ENCODE measurements at regions not wholly inside any gene's neighbourhood (a gene's known extent, or its start where the extent isn't known, plus 50 kb on each side); places are given as distances from the start of the nearest gene placed in this dataset.

- no peak for DNase-seq
These were observed 459.7 kb downstream of the GRXCR1 start for GRCh38 chr4:43351970-43352806.

DNA sequence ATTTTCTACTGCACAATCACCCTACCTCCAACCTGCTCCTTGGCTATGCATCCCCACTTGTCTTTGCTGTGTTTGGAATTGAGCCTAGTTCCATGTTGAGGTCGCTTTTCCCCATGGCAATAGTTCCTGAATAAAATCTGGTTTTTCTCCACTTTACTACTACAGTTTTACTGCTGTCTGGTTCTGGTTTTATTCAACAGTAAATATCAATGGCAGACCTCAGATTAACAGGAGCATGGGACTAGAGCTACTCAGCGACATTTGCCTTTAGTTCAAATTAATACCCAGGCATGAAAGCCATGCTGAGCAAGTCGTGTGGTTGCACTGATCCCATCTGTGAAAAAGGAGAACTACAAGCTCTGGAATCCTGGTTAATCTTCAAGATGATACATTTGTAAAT lies 460.3 kb downstream of the GRXCR1 start:
- DNase-seq = no peak

DNA sequence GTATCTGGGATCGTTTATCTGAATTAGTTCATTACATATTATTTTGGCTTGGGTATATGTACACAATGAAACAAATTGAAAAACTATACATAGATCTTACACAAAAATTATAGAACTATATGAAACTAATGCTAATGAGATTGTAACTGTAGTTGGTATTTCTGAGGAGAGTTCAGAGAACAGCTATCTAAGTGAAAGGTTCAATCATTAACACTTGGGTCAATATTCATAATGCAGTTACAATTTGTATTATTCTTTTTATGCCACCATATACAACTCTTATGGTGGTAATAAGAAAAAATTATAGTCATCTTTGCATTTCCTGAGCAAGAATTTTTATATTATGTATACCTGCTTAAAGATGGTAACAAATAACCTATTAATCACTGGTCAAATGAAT lies 461.0 kb downstream of the GRXCR1 start:
- DNase-seq = no peak

GRCh38 chr4:43356786-43357185 lies 464.3 kb downstream of the GRXCR1 start:
- DNase-seq = no peak

DNA sequence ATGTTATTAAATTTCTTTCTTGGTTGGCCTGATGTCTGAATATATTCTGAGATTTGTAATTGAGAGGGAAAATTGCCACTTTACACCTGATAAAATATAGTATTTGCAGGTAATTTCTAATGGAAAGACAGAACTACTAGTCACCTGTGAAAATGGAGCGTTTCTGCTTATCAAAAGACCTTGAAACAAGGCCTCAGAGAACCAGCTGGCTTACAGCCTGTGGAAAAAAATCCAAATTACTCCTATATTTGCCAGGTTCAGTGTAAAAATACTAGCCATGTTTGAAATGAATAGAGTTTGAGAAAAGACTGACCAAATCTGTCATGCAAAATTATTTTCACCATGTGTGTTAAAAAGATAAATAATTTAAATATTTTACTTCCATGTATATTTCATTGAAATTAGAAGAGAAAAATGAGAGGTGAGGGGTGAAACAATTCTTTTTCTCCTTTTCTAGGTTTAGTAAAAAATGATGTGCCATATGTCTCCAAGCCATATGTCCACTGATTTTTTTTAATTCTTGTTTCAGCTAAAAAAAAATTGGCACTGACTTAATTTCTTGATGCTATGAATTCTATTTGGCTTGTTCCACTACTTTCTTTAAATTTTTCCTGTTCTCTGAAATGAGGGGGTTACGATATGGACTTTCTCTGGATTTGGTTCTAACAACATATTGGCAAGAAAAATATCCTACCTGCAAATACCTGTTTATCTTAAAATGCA lies 464.9 kb downstream of the GRXCR1 start:
- no peak for DNase-seq

DNA sequence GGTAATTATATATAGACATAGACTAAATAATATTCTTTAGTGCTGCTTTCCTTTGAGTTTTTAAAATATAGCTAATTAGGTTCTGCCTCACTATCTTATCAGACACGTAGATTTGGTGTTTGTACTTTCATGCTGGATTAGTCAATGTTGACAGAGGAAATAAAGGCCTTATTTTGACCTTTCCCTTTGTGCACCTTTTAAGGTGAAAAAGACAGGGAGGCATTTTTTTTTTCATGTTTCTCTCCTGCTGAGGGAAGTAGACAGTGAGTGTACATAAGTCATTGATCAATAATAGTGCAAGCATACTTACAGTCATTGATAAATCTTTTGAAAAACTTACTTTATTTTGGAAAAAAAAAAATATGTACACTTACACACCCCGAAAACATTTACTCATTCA lies 467.8 kb downstream of the GRXCR1 start:
- DNase-seq = no peak

DNA sequence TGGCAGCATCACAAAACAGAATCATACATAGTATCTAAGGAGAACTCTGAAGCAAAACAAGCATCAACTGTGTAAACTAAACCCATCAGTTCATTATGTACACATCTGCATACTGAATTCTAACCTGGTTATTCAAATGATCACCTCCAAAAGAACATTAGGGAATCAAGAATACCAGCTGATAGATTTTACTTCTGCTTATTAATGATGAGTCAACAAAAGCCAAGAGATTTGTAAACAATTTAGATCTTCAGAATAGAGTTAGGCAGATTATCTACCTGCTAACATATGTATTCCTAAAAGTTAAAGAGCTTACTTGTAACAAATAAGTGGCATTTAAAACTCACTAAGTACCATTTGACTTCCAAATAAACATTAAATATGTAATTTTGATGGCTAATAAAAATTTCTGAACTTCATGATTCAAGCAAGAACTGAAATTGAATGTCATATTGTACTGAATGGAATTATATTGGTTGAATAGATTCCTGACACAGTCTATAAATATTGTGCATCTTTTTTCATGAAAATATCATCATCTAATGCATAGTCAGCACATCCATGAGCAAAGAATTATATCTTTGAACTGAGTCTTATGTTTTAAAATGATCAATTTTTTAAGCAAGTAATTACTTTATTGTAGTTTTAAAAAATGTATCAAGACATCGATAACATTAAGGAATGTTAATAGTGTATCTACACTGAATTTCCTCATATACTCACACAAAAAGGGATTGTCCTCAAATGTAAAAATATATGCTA lies 470.5 kb downstream of the GRXCR1 start:
- DNase-seq = no peak

DNA sequence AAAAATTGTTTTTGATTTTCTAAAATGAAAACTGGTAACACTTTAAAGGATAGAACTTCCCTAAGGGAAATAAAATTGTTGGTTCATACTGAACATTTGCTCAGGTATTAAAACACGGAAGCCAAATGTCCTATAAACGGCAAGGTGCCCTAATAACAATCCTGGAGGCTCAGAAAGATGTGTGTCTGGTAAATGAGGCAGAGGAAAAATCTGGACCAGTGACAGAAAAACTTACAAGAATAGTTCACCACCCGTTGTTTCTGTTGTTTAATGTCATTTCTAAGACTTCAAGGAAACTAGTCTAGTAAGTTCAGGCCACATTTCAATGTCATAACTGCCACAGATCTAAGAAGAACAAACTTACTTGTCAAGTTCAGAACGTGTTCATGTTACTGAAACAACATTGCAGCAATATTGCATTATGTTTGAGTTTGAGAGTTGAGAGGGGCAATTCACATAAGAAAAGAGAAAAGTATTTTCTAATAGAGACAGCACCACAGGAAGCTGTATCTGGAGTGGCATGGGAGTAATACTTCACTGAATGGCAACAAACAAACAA lies 476.6 kb downstream of the GRXCR1 start:
- DNase-seq = no peak

- no peak for DNase-seq
These were observed 480.7 kb downstream of the GRXCR1 start for GRCh38 chr4:43373201-43373600.

DNA sequence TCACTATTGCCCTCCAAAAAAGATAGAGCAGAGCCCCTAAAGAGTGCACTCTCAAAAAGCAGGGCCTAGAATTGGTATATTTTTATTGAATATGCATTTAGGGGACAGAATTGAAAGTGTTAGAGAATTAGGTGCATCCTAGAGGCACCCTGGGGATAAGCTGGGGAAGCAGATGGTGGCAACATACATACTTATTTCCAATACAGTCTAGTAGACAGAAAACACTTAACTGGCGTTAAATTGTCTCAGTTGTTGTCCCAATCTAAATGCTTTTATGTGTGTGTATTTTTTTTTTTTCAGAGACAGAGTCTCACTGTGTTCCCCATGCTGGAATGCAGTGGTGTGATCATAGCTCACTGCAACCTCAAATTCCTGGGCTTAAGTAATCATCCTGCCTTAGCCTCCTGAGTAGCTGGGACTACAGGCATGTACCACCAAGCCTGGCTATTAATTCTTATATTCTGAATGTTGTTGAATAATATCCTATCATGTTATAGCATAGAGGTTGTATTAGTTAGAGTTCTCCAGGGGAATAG lies 481.8 kb downstream of the GRXCR1 start:
- no peak for DNase-seq

GRCh38 chr4:43379016-43379415 lies 486.5 kb downstream of the GRXCR1 start:
- no peak for DNase-seq

GRCh38 chr4:43380093-43380492 lies 487.6 kb downstream of the GRXCR1 start:
- no peak for DNase-seq

DNA sequence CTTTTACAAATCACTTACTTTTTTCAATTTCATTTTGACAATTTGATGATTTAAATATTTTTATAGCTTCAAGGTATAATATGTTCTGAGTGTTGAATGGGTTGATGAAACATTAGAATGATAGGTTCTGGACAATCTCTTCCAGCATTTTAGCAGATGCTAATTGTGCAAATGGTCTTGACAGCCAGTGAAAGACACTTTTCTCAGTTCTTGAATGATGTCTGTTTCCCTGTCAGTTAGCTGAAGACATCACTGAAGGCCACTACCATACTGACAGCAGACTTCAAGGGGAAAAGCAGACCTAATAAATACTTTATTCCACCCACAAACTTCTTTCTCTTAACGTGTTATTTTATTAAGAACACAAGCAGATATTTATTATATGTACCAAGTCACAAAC lies 498.6 kb downstream of the GRXCR1 start:
- no peak for DNase-seq

DNA sequence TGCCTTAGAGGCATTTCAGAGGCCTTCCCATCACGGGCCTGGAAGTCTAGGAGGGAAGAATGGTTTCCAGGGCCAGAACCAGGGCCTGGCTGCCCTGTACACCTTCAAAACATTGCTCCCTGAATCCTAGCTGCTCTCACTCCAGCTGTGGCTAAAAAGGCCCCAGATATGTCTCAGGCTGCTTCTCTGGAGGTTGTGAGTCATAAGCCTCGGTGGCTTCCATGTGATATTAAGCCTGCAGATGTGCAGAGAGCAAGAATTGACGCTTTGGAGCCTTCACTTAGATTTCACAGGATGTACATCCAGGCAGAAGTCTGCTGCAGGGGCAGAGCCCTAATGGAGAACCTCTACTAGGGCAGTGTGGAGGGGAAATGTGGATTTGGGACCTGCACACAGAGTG lies 502.5 kb downstream of the GRXCR1 start:
- DNase-seq = no peak

DNA sequence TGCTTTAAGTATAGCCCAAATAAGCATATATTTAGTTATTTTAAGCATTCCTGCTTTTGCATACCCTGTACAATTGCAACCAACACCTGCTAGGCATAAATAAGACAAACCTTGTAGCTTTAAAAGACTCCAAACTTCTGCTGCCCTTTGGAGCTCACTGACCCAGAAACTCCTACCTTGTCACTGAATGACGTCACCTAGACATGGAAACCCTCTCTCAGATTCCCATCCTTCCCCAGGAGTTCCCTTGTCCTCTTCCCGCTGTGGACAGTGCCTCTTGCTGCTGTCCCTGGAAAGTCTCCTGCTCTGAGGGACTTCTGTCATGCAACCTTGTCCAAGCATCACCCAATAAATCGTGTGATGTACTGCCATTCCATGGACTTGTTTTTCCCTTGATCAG lies 507.2 kb downstream of the GRXCR1 start:
- no peak for DNase-seq

DNA sequence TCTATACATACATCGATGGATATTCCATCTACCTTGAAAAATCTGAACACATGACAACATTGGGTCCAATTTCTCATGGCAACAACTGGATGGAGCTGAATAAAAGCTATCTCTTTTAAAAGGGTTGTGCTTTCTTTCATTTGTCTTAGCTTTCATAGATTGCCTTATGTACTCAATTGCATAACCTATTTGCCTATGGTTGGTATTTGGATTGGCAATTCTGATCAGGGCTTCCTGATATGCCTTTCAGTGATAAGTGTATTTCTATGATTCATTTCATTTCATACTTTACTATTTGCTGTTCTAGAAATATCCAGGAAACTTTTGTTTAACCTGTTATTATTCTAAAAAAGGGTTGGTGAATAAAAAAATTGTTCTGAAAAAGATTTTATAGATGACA lies 509.9 kb downstream of the GRXCR1 start:
- DNase-seq = no peak

- no peak for DNase-seq
These were observed 518.1 kb downstream of the GRXCR1 start for GRCh38 chr4:43410636-43411035.

GRCh38 chr4:43411226-43411625 lies 518.7 kb downstream of the GRXCR1 start:
- no peak for DNase-seq

DNA sequence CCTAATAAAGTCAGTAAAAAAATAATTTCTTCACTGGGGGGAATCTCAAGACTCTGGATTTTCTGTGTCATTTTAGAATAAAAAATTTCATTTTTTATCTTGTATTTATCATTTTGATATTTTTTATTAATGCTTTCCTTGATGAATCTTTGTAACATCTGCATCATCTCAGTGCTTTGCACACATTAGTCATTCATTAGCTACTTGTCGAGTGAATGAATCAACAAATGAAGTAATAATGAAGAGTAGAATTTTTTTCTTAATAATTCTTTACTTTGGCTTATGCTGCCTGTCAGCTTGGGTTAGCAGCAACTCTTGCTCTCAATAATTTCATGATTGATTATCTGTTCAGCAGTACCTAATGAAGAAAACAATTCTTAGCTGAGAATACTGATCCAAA lies 530.8 kb downstream of the GRXCR1 start:
- DNase-seq = no peak

DNA sequence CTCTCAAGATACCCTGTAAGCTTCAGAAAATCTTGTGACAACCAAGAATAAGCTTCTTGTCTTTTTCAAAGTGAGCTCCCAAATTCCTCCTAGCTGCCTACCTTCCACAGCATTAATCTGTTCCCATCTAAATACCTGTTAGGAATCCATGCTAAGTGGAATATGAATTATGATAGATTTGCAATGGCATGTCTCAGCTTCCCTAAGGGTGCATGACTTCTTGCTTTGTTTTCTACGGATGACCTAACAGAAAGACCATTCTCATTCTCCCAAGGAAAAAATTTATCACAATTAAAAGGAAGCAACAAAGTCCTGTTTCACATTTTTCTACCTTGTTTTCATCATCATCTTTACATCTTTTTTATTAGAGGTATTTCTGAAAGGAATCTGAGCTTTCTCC lies 532.7 kb downstream of the GRXCR1 start:
- DNase-seq = no peak

DNA sequence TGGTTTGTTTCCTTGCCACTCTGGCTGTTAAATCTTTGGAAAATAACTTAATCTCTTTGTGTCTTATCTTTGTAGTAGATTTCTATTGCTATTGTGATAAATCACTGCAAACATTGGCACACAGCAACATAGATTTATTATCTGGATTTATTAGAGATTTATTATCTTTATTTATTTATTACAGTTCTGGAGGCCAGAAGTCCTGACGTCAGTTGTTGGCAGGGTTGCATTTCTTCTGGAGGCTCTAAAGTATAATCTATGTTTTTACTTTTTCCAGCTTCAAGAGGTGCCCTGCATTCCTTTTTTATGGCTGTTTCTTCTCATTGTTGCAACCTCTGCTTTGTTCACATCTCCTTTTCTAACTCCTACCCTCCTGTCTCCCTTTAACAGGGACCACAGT lies 542.8 kb downstream of the GRXCR1 start:
- DNase-seq = no peak

- no peak for DNase-seq
These were observed 560.4 kb downstream of the GRXCR1 start for GRCh38 chr4:43452948-43453347.

DNA sequence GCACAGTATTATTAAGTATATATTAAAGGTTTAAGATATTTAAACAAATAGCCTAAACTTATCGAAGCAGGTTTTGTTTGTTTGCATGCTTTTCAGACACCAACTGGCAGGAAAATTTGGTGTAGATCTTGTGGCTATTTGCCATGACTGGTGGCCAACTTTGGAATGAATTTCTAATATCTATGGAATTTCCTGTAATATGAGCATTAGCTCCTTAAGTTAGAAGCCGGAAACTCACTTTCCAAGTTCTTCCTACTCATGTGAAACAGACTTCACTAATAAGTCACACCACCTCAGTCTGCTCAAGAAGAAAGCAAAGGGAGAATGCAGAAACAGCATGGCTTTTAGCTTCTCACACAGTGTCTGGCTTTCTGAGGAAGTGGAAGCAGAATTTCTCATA lies 563.9 kb downstream of the GRXCR1 start:
- DNase-seq = no peak
